ENCODE measurements at regions not wholly inside any gene's neighbourhood (a gene's known extent, or its start where the extent isn't known, plus 50 kb on each side); places are given as distances from the start of the nearest gene placed in this dataset.

DNA sequence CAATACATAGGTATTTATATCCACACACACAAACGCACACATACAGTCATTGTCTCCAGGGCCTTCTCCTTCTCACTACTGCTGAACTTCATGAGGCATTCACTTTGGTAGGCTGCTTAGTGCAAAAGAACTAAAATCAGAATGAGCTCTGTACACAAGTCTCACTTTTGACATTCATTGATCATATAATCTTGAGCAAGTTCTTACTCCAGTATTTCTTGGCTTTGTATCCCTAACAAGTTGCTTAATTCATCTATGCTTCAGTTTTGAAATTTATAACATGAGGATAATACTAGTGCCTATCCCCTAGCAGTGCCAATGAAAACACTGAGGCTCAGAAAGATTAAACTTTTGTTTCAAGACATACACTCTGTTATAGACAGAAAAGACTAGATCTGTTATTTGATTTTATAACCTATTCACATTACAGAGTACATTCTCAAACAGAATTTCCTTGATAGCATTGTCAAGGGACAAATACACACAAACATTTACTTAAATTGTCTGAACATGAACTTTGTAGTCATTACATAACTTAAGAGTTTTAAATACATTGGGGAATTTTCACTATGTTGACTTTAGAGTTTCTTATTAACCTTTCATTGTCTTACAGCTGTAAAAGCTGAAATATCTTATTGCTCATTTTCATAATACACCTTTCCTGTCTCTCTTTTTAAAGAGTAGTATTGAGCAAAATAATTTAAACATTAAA is 55.0 kb upstream of the SI start:
- H3K9me3 ChIP-seq = no peaks in the 10 kb centered on the region
- ATAC-seq = peak in 1 of 2 donors; percentile 16
- no peak overlapping the region for H3K4me3 ChIP-seq
- intact Hi-C loops (cut with DNase I) = no loop called here
- no peak overlapping the region for H3K27ac ChIP-seq
- H3K36me3 ChIP-seq = no peaks in the 10 kb centered on the region
- H3K27me3 ChIP-seq (ENCODE audit: low read depth) = no peaks in the 10 kb centered on the region
- no peaks in the 10 kb centered on the region for H3K4me1 ChIP-seq
- TF ChIP-seq, protein P1, sequence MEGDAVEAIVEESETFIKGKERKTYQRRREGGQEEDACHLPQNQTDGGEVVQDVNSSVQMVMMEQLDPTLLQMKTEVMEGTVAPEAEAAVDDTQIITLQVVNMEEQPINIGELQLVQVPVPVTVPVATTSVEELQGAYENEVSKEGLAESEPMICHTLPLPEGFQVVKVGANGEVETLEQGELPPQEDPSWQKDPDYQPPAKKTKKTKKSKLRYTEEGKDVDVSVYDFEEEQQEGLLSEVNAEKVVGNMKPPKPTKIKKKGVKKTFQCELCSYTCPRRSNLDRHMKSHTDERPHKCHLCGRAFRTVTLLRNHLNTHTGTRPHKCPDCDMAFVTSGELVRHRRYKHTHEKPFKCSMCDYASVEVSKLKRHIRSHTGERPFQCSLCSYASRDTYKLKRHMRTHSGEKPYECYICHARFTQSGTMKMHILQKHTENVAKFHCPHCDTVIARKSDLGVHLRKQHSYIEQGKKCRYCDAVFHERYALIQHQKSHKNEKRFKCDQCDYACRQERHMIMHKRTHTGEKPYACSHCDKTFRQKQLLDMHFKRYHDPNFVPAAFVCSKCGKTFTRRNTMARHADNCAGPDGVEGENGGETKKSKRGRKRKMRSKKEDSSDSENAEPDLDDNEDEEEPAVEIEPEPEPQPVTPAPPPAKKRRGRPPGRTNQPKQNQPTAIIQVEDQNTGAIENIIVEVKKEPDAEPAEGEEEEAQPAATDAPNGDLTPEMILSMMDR (IDR thresholded peaks at IDR 0.05) = no peak
- DNase-seq = no peak

DNA sequence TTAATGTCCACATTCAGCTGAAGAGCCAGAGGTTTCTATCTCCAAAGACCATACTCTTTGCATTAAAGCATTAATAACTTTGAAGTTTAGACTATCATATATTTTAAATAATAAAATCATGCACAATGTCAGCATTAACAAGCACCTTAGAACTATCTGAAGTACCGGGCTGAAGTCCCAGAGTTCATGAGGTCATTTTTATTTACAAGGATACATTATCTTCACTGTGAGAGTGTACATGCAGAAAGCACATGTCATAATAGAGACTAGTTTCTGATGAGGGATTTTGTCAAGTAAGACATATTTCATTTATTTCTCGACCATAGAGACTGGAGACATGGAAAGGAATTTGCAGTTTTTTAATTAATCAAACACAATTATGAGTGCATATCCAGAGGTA is 52.4 kb upstream of the SI start:
- intact Hi-C loops (cut with DNase I) = no loop called here

DNA sequence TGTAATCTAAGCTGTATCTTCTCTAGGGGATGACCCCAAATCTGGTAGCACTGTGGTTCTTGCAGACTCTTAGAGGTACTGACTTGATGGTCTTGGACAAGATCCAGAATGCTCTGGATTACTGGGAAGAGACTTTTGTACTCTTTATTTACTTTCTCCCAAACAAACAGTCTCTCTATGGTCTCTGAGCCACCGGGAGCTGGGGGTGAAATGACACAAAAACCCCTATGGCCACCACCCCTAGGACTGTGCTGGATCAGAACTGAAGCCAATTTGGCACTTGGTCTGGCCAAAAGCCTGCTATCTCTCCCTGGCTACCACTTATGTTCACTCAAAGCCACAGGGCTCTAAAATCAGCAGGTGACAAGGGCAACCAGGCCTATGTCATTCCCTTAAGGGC is 50.2 kb upstream of the SI start:
- Histone ChIP-seq H3K27me3 (ENCODE audit: low read depth) (no peaks in the 10 kb centered on the region), H3K4me3 (no peak overlapping the region), H3K27ac (no peak overlapping the region), H3K9me3 (no peaks in the 10 kb centered on the region), H3K4me1 (no peaks in the 10 kb centered on the region), H3K36me3 (no peaks in the 10 kb centered on the region)
- DNase-seq (no peak), ATAC-seq (no peak)
- TF ChIP-seq, protein P1 (IDR thresholded peaks at IDR 0.05) = no peak
- intact Hi-C loops (cut with DNase I) = no loop called here

More for the DNA sequence above, 52.4 kb upstream of the SI start:
- ATAC-seq (no peak), DNase-seq (no peak)
- TF ChIP-seq, protein P1 (IDR thresholded peaks at IDR 0.05) = no peak
- H3K4me3 ChIP-seq = no peak overlapping the region
- no peaks in the 10 kb centered on the region for H3K27me3 ChIP-seq (ENCODE audit: low read depth)
- no peaks in the 10 kb centered on the region for H3K4me1 ChIP-seq
- no peak overlapping the region for H3K27ac ChIP-seq
- no peaks in the 10 kb centered on the region for H3K9me3 ChIP-seq
- no peaks in the 10 kb centered on the region for H3K36me3 ChIP-seq

All from lower lobe of right lung (tissue), 2 donors.